HTR-8/SVneo (cell line): ENCODE measurements at regions not wholly inside any gene's neighbourhood (a gene's known extent, or its start where the extent isn't known, plus 50 kb on each side); places are given as distances from the start of the nearest gene placed in this dataset.
"Not testable (repeated sequence)": the region's sequence is repeated elsewhere in the genome, so short reads cannot be mapped to it uniquely, and the experiment has no call there.

Experiments
- DNase-seq: peaks from one replicate; pipeline ENCODE4 v3.0.0; 2011; ENCODE audit warnings: low spot score, mixed read lengths; ENCODE audit not compliant: insufficient read length
- FAIRE-seq: peaks from 2 replicates; lab custom pipeline; 2011; peaks lifted over from hg19 to GRCh38; lab: Jason Lieb, UNC

DNA sequence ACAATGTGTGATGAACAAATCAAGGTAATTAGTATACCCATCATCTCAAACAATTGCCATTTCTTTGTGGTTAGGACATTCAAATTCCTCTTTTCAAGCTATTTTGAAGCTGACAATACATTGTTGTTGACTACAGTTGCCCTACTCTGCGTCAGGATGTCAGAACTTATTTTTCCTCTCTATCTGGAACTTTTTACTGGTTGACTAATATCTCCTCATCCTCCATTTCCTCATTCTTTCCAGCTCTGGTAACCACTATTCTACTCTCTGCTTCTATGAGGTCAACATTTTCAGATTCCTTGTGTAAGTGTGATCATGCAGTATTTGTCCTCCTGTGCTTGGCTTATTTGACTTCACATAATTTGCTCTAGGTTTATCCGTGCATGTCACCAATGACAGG lies 240.5 kb upstream of the HS3ST1 start:
- FAIRE-seq: no peak
- DNase-seq: no peak

GRCh38 chr4:11663114-11663513 lies 234.4 kb upstream of the HS3ST1 start:
- DNase-seq (no peak), FAIRE-seq (no peak)

GRCh38 chr4:11650801-11651596 lies 222.3 kb upstream of the HS3ST1 start:
- DNase-seq (no peak), FAIRE-seq (no peak)

DNA sequence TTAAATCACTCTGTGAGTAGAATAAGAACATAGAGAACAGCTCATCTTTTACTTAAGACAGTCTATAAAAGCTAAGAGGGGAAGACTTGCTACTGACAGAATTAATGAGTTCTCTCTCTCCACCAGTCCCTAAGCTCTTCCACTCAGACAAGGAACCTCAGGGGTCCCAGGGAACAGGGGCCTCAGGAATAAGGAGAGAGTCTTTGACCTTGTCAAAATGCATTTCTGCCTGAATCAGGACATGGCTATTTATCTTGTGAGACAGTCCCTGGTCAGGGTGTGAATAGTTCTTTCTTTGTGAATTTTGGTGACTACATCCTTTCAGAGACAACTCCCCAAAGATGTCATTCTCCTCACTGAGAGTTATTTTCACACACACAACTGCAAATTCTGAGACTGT lies 218.7 kb upstream of the HS3ST1 start:
- no peak for DNase-seq
- FAIRE-seq: no peak

DNA sequence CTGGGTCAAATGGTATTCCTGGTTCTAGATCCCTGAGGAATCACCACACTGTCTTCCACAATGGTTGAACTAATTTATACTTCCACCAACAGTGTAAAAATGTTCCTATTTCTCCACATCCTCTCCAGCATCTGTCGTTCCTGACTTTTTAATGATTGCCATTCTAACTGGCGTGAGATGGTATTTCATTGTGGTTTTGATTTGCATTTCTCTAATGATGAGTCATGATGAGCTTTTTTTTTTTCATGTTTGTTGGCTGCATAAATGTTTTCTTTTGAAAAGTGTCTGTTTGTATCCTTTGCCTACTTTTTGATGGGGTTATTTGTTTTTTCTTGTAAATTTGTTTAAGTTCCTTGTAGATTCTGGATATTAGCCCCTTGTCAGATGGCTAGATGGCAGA lies 214.4 kb upstream of the HS3ST1 start:
- FAIRE-seq, DNase-seq: not testable (repeated sequence)

DNA sequence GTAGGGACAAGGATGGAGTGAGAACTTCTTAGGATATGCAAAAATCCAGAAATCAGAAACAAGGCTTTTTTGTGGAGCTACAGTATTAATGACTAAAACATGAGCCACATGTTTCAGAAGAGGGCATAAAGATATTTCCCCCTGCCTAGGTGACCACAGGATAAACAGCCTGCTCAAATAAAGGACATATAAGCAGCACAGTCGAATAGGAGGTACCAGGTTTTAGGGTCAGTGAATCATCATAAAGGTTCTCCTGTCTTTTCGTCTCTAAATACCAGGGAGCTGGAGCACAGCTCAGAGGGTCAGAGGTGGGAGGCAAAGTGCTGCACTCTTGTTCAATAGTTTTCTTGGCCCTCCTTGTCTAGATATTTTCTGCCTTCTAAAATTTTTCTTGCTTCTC lies 211.9 kb upstream of the HS3ST1 start:
- DNase-seq (no peak), FAIRE-seq (no peak)

DNA sequence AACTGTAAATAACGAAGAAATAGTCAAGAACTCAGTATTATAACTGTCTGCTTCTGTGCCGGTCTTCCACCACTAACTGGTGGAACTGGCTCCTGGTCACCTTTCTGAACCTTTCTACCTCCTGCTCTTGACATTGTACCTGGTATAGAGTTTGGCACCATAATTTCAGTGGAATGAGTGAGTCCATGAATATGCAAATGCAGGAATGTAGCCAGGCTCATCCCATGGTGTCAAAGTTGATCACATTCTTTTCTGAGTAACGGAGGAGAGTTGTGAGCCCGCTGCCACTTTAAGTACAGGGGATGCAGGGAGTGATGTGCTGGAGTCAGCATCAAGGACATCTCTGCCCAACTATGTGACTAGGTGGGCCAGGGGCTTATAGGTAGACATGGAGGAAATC lies 207.9 kb upstream of the HS3ST1 start:
- no peak for DNase-seq
- no peak for FAIRE-seq

GRCh38 chr4:11636031-11636430 lies 207.3 kb upstream of the HS3ST1 start:
- DNase-seq: no peak
- FAIRE-seq: no peak

DNA sequence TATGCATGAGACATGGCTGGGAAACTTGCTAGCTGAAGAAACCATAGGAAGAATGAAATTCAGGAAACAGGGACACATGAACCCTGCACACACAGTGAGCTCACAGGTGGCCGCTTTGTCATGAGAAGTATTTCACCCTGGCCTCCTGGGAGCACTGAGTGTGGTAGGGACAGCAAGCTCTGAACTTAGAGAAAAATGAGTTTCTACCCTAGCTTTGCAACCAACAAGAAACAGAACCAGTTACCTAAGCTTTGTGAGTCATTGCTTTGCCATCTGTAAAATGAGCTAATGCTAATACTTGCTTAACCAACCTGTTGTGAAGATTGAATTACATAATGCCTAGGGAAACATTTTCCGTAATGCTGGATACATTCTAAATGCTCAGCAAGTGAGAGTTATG lies 206.6 kb upstream of the HS3ST1 start:
- FAIRE-seq: no peak
- no peak for DNase-seq

GRCh38 chr4:11634283-11634682 lies 205.6 kb upstream of the HS3ST1 start:
- DNase-seq (no peak), FAIRE-seq (no peak)

DNA sequence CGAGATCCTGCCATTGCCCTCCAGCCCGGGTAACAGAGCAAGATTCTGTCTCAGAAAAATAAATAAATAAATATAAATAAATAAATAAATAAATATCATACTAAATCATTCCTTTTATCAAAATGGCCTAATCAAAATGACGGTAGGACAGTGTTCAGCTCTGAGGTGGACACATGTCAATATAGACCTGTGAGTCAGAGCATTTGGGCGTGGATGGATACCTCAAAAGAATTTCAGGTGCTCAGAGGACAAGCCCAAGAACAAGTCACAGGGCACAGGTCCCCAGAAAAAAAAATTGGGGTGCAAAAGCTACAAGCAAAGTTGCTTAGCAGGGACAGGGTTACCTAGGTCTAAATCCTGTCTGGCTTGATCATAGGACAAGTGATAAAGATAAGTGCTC lies 204.7 kb upstream of the HS3ST1 start:
- FAIRE-seq (no peak), DNase-seq (no peak)

GRCh38 chr4:11632483-11632882 lies 203.8 kb upstream of the HS3ST1 start:
- no peak for FAIRE-seq
- DNase-seq: no peak

GRCh38 chr4:11632025-11632424 lies 203.3 kb upstream of the HS3ST1 start:
- no peak for DNase-seq
- no peak for FAIRE-seq

GRCh38 chr4:11631416-11631815 lies 202.7 kb upstream of the HS3ST1 start:
- no peak for FAIRE-seq
- DNase-seq: no peak

GRCh38 chr4:11628093-11628725 lies 199.5 kb upstream of the HS3ST1 start:
- DNase-seq (no peak), FAIRE-seq (no peak)

DNA sequence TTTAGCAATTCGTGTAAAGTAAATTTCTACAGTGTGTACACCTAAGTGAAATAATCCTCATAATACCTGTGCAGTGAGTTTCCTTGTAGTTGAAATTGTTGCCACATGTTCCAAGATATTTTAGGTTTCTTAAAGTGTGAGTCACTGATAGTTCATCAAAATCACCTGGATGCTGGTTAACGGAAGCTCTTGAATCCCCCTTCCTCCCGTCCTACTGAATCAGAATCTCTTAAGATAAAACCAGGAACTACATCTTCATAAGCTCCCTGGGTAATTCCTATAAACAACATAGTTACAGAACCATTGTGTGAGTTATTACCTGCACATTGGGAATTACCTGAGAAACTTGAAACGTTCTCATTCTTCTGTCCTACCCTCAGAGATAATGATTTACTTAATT lies 197.4 kb upstream of the HS3ST1 start:
- DNase-seq: no peak
- FAIRE-seq: no peak

GRCh38 chr4:11625211-11625610 lies 196.5 kb upstream of the HS3ST1 start:
- no peak for DNase-seq
- no peak for FAIRE-seq

DNA sequence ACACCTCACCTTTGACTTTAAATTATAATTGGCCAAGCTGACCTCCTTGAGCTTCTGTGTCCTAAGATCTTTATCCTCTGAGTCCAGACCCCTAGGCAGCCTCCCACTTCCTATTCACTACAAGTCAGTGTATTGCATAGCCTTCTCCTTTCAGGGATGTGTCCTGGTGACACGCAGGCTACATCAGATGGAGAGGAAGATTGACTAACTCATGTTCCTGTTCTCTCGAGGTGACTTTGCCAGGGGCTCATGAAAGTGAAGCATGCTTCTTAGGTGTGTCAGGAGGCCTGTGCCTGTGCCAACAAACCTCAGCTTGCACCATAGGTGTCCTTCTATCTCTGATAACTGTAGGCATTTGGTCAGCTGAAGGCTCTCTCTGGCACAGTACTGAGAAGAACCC lies 195.7 kb upstream of the HS3ST1 start:
- no peak for DNase-seq
- FAIRE-seq: no peak

GRCh38 chr4:11623726-11624037 lies 195.0 kb upstream of the HS3ST1 start:
- no peak for FAIRE-seq
- DNase-seq: no peak

- no peak for DNase-seq
- no peak for FAIRE-seq
Observed at GRCh38 chr4:11622961-11623725, 194.4 kb upstream of the HS3ST1 start.

GRCh38 chr4:11620861-11621260 lies 192.2 kb upstream of the HS3ST1 start:
- FAIRE-seq (no peak), DNase-seq (no peak)
